HEK293T (cell line): ENCODE measurements at regions not wholly inside any gene's neighbourhood (a gene's known extent, or its start where the extent isn't known, plus 50 kb on each side); places are given as distances from the start of the nearest gene placed in this dataset.

Experiments used
- CTCF ChIA-PET: fragments of 350-600 bp; formaldehyde crosslinking; extraction: SDS; loops from one replicate; lab custom pipeline; 2021; ENCODE audit warnings: antibody characterized with exemption, inconsistent platforms; lab: Yijun Ruan, JAX
- POLR2A ChIA-PET: fragments of 350-600 bp; formaldehyde crosslinking; extraction: SDS; loops from one replicate; lab custom pipeline; 2020; ENCODE audit warnings: antibody characterized with exemption, inconsistent platforms; lab: Yijun Ruan, JAX
- DNase-seq: peaks from one replicate; pipeline ENCODE4 v3.0.0; 2012; ENCODE audit warnings: mixed read lengths; ENCODE audit errors: extremely low spot score
- ARNT ChIP-seq: fragments of 450-650 bp; IDR thresholded peaks from 2 replicates; pipeline ENCODE4 v1.6.1; 2017; ENCODE audit warnings: mild to moderate bottlenecking
- BHLHE40 ChIP-seq: fragments of 450-650 bp; IDR thresholded peaks from 2 replicates; pipeline ENCODE4 v1.6.1; 2016; ENCODE audit warnings: mild to moderate bottlenecking, moderate library complexity, borderline replicate concordance
- CTBP1 ChIP-seq: fragments of 450-650 bp; IDR thresholded peaks from 2 replicates; pipeline ENCODE4 v1.6.1; 2016; ENCODE audit warnings: borderline replicate concordance
- ELF4 ChIP-seq: fragments of 450-650 bp; IDR thresholded peaks from 2 replicates; pipeline ENCODE4 v1.6.1; 2017; ENCODE audit warnings: antibody characterized with exemption
- FOXA1 ChIP-seq: fragments of 450-650 bp; IDR thresholded peaks from 2 replicates; pipeline ENCODE4 v1.6.1; 2016; ENCODE audit warnings: mild to moderate bottlenecking
- FOXK2 ChIP-seq: fragments of 450-650 bp; IDR thresholded peaks from 2 replicates; pipeline ENCODE4 v1.6.1; 2016; ENCODE audit warnings: mild to moderate bottlenecking
- FOXM1 ChIP-seq: fragments of 450-650 bp; IDR thresholded peaks from 2 replicates; pipeline ENCODE4 v1.6.1; 2017; ENCODE audit warnings: mild to moderate bottlenecking, borderline replicate concordance
- HDGF ChIP-seq: fragments of 450-650 bp; IDR thresholded peaks from 2 replicates; pipeline ENCODE4 v1.6.1; 2017; ENCODE audit warnings: antibody characterized with exemption, borderline replicate concordance
- L3MBTL2 ChIP-seq: fragments of 450-650 bp; conservative IDR thresholded peaks from 2 replicates; pipeline ENCODE4 v1.6.1; 2016; ENCODE audit warnings: mild to moderate bottlenecking
- LEF1 ChIP-seq: fragments of 450-650 bp; IDR thresholded peaks from 2 replicates; pipeline ENCODE4 v1.6.1; 2017; ENCODE audit warnings: mild to moderate bottlenecking, borderline replicate concordance
- NFRKB ChIP-seq: fragments of 450-650 bp; IDR thresholded peaks from 2 replicates; pipeline ENCODE4 v1.6.1; 2016; ENCODE audit warnings: mild to moderate bottlenecking, moderate library complexity
- PKNOX1 ChIP-seq: fragments of 450-650 bp; IDR thresholded peaks from 2 replicates; pipeline ENCODE4 v1.6.1; 2016
- SP1 ChIP-seq: fragments of 450-650 bp; IDR thresholded peaks from 2 replicates; pipeline ENCODE4 v1.6.1; 2017
- SUZ12 ChIP-seq: fragments of 450-650 bp; IDR thresholded peaks from 2 replicates; pipeline ENCODE4 v1.6.1; 2016; ENCODE audit warnings: mild to moderate bottlenecking
- TARDBP ChIP-seq: fragments of 450-650 bp; IDR thresholded peaks from 2 replicates; pipeline ENCODE4 v1.6.1; 2016
- ZNF384 ChIP-seq: fragments of 450-650 bp; IDR thresholded peaks from 2 replicates; pipeline ENCODE4 v1.6.1; 2016

DNA sequence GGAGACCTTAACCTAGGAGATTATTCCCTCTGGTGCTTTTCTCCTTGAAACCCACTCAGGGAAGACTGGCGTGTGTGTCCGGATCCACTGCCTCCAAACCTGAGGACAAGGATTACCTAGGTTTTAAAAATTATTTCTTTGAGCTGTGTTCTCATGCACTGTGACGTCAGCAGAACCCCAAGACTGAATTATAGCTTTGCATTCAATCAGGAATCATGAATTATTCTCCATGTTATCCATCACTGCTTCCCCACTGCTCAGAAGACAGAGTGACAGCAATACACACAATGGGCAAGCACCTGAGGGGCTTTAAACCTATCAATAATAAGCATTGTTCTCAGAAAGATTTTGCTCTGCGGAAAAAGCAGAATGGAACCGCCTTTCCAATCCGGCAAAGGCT is 253.2 kb upstream of the FOXD3 start:
- TF ChIP-seq LEF1 (no peak), BHLHE40 (no peak), FOXK2 (no peak), CTBP1 (no peak), FOXA1 (no peak), SP1 (no peak), ARNT (no peak), TARDBP (no peak), ELF4 (no peak), PKNOX1 (no peak), ZNF384 (no peak)
- POLR2A ChIA-PET = no interaction called here
- no peak for DNase-seq
- CTCF ChIA-PET = no interaction called here

DNA sequence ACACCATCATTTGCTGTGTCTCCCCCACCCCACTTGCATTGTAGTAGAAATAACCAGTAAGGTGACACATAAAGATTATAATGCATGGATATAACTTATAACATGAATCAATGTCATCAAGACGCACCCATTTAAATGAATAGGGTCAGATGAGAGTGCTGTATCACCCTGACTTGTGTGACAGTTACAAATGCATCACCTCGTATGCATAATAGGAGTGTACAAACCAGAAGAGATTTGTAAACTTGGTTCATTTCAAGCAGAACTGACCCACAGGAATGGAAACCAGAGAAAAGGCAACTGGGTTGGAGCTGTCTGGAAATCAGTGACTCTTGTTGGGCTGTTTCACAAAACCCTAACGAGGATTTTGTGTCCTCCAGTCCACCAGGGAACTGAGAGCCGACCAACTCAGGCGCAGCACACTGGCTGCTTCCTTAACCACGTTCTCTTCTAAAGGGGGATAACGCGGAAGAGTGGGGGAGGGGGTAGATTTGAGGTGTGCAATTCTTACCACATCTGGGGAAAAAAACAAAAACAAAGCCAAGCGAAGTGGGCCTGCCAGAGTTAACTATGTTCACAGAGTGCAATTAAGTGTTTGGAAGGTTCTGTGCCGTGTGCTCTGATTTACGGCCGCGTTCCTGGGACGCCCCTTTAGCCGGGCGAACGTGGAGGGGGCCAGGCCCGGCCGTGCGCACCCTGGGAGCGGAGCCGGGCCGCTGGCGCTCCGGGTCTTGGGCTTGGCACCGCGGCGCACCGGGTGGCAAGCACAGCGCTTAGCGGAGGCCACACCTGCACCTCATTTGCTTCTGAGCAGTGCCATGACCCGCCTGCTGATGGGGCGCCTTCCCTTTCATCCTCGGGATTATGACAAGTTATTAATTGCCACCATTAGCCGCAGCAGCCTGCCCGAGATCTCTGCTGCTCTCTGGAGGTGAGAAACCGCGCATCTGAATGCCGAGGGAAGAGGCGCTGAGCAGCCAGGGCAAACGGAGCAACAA is 248.8 kb upstream of the FOXD3 start:
- POLR2A ChIA-PET = no interaction called here
- TF ChIP-seq ZNF384 = no peak
- DNase-seq = no peak
- CTCF ChIA-PET = no interaction called here

- POLR2A ChIA-PET = no interaction called here
- TF ChIP-seq SP1 = no peak
- TF ChIP-seq FOXK2 = no peak
- no peak for TF ChIP-seq LEF1
- no peak for TF ChIP-seq ZNF384
- TF ChIP-seq CTBP1 = no peak
- TF ChIP-seq NFRKB = no peak
- TF ChIP-seq ELF4 = no peak
- TF ChIP-seq TARDBP = no peak
- TF ChIP-seq FOXA1 = no peak
- no peak for TF ChIP-seq ARNT
- no peak for TF ChIP-seq HDGF
- TF ChIP-seq SUZ12 = no peak
- TF ChIP-seq FOXM1 = no peak
- no peak for TF ChIP-seq L3MBTL2
- TF ChIP-seq PKNOX1 = no peak
- no peak for TF ChIP-seq BHLHE40
- CTCF ChIA-PET = no interaction called here
- DNase-seq = no peak
These were observed 248.0 kb upstream of the FOXD3 start for GRCh38 chr1:63074321-63074720.

GRCh38 chr1:63082766-63083165 is 239.6 kb upstream of the FOXD3 start:
- no peak for DNase-seq
- TF ChIP-seq PKNOX1 = no peak
- no peak for TF ChIP-seq FOXK2
- no peak for TF ChIP-seq FOXA1
- TF ChIP-seq LEF1 = no peak
- no peak for TF ChIP-seq ARNT
- no peak for TF ChIP-seq BHLHE40
- no peak for TF ChIP-seq SP1
- no peak for TF ChIP-seq NFRKB
- TF ChIP-seq FOXM1 = no peak
- no peak for TF ChIP-seq L3MBTL2
- TF ChIP-seq SUZ12 = no peak
- TF ChIP-seq HDGF = no peak
- TF ChIP-seq TARDBP = no peak
- TF ChIP-seq CTBP1 = no peak
- no peak for TF ChIP-seq ZNF384
- ChIA-PET POLR2A (no interaction called here), CTCF (no interaction called here)

DNA sequence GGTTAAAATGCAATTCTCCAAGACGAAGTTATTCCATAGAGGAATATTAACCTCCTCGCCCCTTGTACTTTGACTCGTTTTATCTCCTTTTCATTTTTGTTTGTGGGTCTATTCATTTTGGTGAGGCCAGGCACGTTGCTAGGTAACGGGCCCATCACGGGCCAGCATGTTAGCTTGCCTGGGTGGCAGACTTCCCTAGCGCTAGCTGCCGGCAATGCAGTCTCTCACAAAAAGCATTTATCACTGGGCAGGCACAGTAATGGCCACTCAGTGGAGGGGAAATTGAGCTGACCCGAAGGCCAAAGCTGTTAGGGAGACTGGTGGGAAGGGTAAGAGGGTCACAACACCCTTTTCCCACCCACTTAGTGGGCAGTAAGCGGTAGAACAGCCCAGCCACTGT is 234.4 kb upstream of the FOXD3 start:
- CTCF ChIA-PET = no interaction called here
- DNase-seq = no peak
- TF ChIP-seq PKNOX1 (no peak), FOXM1 (no peak), ARNT (no peak), FOXK2 (no peak), L3MBTL2 (no peak), ZNF384 (no peak), SP1 (no peak), SUZ12 (no peak), CTBP1 (no peak), HDGF (no peak), LEF1 (no peak), BHLHE40 (no peak)
- POLR2A ChIA-PET = no interaction called here
